ENCODE measurements at regions not wholly inside any gene's neighbourhood (a gene's known extent, or its start where the extent isn't known, plus 50 kb on each side); places are given as distances from the start of the nearest gene placed in this dataset.
"Not testable (repeated sequence)": the region's sequence is repeated elsewhere in the genome, so short reads cannot be mapped to it uniquely, and the experiment has no call there.

DNA sequence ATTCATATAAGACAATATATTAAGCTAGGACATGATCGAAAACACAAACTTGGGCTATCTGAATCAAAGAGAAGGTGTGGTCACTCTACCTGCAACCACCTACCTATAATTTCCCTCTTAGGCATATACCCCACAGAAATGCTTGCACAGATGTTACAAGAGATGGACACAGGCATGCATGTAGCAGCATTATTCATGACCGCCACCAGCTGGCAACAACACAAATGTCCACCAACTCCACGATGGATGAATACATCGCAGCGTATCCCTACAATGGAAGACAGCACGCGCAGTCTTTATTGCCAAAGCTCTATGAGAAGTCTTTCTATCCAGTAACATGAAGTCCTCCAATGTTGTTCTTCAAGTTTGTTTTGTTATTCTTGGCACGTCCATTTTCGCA, 90.8 kb downstream of the ARL4C start:
- DNase-seq, result no peak

GRCh38 chr2:234405462-234405861, 91.4 kb downstream of the ARL4C start:
- no peak for DNase-seq

DNA sequence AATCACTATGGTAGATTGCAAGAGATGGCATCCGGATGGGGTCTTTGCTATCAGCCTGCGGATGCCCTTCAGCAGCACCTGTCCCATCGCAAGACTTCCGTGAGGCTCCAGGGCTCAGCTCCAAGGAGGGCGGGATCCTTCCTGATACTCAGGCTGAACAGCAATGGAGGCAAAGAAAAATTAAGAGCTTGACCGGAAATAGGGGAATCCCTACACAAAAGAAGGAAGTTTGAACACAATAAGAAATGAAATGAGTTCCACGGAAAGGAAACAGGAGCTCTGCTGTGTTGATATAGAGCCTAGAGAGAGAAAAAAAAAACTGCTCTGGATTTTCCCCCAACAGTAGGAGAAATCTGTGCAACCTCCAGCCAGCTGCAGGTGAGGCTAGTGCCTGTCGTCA, 91.9 kb downstream of the ARL4C start:
- no peak for DNase-seq

DNA sequence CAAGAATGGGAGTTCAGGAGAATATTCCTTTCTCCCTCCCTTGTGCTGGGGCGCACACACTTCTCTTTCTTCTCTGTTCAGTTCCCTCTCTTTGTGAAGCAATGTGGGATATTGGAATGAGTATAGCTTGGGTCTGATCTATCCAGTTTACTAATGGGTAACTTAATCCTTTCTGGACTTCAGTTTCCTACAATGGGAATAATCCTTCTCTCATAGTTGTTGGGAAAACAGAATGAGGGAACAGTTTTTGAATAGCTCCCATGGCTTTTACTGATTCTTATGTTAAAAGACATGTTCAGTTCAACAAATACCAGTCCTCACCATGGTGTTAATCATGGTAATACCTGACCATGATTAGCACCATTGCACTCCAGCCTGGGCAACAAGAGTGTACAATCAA, 93.1 kb downstream of the ARL4C start:
- no peak for DNase-seq

GRCh38 chr2:234403074-234403473, 93.8 kb downstream of the ARL4C start:
- no peak for DNase-seq

GRCh38 chr2:234401426-234401825, 95.5 kb downstream of the ARL4C start:
- peak; percentile 69 to 90 (median 79) for DNase-seq

DNA sequence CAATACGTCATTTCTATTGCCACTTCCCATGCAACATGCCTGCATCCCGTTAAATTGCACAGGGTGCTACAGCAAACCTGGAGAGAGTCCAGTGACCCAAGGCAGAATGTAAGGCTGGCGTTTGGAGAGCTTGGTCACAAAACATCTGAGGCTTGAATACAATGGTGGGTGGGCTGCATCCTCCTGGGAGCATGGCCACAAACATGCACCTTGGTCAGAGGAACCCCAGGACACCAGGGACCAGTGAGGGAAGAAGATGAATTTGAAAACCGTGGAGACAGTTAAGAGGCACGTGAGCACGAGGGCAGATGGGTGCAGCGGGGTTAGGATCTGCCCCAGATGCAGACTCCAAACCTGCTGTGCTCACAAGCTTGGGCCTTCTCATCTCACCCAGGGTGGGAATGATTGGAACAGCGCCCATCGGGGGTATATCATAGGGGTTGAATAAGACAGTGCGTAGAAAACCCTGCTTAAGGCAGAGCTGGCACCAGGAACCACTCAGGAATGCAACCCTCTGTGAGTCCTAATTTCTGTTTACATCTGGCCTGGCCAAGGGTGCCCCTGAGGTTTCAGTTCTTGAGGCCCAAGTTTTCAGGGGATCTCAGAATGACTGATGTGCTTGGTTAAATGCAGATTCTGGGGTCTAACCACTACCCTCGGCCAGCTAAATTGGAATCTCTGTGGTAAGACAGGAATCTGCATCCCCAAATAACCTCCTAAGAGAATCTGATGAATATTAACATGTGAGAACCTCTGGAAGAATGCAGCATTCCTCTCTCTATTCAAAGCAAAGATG, 97.2 kb downstream of the ARL4C start:
- DNase-seq, result peak in 1 of 3 donors; percentile 15

DNA sequence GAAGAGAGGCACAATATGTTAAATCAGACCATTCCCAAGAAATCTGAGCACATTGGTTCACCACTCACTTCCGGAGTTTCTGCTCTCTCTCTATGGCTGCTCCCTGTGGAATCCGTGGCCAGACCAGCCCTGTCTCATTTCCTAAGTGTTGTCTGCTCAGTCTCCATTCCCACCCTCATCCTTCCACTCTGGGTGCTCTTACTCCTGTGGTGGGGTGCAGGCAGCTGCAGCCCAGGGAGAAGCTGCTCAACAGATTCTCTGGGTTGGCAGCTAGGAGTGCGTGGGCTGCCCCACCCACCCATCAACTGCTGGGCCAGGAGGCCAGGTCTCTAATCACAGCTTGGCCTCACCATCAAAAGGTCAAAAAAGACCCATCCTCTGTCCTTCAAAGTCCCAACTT, 98.3 kb downstream of the ARL4C start:
- no peak for DNase-seq

DNA sequence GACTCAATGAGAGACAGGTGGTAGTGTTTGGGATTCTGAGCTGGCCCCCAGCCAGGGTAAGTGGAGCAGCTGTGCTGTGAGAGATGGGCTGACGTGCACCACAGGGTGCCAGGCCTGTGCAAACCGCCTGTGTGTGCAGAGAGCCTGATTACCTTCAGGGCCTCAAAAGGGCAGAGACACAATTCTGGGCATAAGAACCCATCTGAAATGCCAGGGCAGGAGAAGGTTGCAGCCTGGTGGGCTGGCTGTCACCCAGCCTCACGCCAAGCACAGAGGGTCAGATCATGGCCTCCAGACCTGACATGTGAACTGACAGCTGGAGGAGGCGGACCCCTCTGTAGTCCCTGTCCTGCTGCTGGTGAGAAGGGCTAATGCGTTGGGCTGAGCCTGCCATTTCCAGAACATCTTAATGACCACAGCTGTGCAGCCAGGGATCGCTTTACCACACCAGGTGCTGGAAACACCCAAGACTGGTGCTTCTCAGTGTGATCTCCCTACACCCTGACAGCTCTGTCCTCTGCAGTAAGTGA, 100.9 kb downstream of the ARL4C start:
- peak; percentile 61 to 74 (median 70) for DNase-seq

DNA sequence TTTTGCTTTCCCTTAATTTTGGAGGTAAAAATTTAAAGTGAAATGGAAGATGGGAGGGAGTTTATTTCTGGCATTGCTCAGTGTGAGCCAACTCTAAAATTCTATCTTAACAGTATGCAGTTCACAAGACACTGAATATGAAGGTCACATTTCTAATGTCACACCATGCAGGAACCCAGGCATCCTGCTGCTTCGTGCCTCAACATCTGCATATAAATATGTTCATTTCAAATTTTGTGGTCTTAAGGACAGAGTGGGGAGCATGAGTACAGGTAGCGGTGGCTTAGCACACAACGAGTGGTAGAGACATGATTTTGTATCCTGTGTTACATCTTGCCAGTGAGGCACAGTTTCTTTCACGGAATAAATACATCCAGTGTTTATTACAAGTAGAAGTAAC, 102.4 kb downstream of the ARL4C start:
- no peak for DNase-seq

DNA sequence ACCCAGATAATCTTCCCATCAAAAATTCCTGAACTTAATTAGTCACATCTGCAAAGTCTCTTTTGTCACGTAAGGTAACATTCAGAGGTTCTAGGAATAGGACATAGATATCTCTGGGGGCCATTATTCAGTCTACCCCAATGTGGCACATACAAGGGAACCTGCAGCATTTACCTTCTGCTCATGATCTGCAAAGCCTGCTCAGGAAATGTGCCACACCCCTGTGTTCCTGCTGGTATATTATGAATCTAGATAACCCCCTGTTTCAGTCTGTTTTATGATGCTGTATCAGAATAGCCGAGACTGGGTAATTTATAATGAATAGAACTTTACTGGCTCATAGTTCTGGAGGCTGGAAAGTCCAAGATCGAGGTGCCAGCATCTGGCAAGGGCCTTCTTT, 103.5 kb downstream of the ARL4C start:
- DNase-seq, result no peak

GRCh38 chr2:234392041-234392615, 104.8 kb downstream of the ARL4C start:
- DNase-seq, result no peak

GRCh38 chr2:234391625-234392024, 105.3 kb downstream of the ARL4C start:
- no peak for DNase-seq

DNA sequence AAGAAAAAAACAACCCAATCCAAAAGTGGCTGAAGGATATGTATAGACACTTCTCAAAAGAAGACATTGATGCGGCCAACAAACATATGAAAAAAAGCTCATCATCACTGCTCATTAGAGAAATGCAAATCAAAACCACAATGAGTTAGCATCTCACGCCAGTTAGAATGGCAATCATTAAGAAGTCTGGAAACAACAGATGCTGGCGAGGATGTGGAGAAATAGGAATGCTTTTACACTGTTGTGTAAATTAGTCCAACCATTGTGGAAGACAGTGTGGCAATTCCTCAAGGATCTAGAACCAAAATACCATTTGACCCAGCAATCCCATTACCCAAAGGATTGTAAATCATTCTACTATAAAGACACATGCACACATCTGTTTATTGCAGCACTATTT, 107.2 kb downstream of the ARL4C start:
- DNase-seq, result not testable (repeated sequence)

DNA sequence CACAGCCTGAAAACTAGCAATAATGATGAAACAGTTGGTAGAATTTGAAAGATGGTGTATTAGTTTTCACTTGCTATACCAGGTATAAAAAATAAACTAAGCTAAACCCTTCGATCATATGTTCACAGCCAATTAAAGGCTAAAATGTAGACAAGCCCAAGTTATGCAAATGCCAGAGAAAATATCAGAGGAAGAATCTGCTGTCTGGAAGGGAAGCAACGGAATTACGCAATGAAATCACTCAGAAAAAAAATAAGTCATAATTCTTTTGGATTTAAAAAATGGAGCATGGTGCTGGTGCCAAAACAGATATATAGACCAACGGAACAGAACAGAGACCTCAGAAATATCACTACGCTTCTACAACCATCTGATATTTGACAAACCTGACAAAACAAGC, 108.3 kb downstream of the ARL4C start:
- no peak for DNase-seq

- no peak for DNase-seq
Observed at GRCh38 chr2:234386971-234387370, 109.9 kb downstream of the ARL4C start.

- DNase-seq, result no peak
Observed at GRCh38 chr2:234382131-234382530, 114.8 kb downstream of the ARL4C start.

DNA sequence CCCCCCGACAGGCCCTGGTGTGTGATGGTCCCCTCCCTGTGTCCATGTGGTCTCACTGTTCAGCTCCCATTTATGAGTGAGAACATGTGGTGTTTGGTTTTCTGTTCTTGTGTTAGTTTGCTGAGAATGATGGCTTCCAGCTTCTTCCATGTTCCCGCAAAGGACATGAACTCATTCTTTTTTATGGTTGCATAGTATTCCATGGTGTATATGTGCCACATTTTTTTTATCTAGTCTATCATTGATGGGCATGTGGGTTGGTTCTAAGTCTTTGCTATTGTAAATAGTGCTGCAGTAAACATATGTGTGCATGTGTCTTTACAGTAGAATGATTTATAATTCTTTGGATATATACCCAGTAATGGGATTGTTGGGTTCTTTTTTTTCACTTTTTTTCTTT, 117.9 kb downstream of the ARL4C start:
- DNase-seq, result not testable (repeated sequence)

DNA sequence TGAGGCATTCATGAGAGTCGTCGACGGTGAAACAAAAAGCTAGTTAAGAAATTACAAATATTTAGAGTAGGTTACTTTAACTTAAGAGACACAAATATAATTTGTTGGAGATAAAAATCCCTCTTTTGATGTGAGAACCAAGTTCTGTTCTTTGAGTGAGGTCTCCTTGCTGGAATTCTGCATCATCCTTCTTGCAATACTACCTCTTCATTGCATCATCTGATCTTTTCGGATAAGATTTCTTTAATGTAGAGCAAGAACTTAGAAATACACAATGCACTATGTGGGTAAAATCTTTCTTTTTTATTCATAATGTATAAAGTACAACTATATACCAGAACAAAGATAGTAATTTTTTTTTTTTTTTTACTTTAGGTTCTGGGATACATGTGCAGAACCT, 118.4 kb downstream of the ARL4C start:
- peak in 1 of 3 donors; percentile 45 for DNase-seq

DNA sequence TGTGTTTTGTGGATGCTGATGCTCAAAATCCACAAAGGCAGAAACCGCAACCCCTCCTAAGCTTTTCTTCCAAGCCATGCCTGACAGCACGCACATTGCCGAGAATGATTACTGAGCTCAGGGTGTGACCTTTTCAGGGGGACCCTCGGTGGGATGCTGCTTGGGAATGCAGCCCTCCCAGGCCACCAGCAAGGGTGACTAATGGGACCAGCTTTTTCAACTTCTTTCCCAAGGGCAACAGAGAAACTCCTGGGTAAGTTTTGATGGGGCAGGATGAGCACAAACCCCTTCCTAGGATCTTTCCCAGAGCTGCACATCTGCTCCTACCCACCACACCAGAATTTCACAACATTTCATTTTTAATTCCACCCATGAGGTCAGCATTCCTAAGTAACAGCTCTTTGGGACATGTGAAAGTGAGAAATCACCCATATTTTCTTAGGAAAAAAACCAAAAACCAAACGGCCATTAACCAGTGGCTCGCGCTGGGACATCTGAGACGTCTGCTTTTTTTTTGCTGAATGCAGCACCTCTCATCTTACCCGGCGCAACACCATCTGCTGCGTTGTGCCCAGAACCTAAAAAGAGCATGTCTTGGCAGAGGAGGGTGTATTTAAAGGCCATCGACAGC, 119.0 kb downstream of the ARL4C start:
- DNase-seq, result peak in 2 of 3 donors; percentile 30 to 90

DNA sequence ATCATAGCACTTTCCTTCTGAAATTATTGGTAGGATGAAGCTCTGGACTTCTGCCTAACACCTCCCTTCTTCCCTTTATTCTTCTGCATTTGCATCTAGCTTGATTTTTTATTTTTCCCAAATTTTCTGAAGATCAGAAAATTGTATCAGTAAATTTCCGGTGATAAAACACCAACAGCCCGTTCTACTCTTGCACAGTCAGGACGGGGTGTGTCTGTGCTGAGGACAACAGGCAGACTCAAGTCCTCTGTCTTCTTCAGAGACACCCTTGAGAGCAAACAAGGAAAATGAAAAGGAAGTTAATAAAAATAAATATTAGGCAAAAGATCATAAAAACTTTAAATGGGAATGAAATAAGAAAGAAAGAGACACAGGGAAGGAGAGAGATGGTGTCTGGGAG, 120.7 kb downstream of the ARL4C start:
- no peak for DNase-seq

GRCh38 chr2:234375176-234375880, 121.6 kb downstream of the ARL4C start:
- no peak for DNase-seq
